H9 (cell line): ENCODE measurements at regions not wholly inside any gene's neighbourhood (a gene's known extent, or its start where the extent isn't known, plus 50 kb on each side); places are given as distances from the start of the nearest gene placed in this dataset.

Experiments
- DNase-seq: peaks from one replicate; pipeline ENCODE4 v3.0.0-alpha.2; 2017
- H2AFZ ChIP-seq: one replicate; pipeline ENCODE4 v1.6.1; 2013; ENCODE audit warnings: mild to moderate bottlenecking, low read length, control low read depth, moderate library complexity
- H2AK5ac ChIP-seq: 2 replicates; pipeline ENCODE4 v1.6.1; 2013; ENCODE audit warnings: low read length, control low read depth, mixed read lengths; ENCODE audit not compliant: insufficient read length
- H2BK120ac ChIP-seq: one replicate; pipeline ENCODE4 v1.6.1; 2013; ENCODE audit warnings: low read depth, mild to moderate bottlenecking, low read length, control low read depth, inconsistent platforms; ENCODE audit not compliant: poor library complexity, severe bottlenecking
- H2BK12ac ChIP-seq: 2 replicates; pipeline ENCODE4 v1.6.1; 2013; ENCODE audit warnings: low read length, control low read depth, mixed read lengths, low read depth; ENCODE audit not compliant: insufficient read length
- H2BK15ac ChIP-seq: 2 replicates; pipeline ENCODE4 v1.6.1; 2013; ENCODE audit warnings: low read depth, low read length, control low read depth
- H2BK20ac ChIP-seq: one replicate; pipeline ENCODE4 v1.6.1; 2013; ENCODE audit warnings: low read depth, mild to moderate bottlenecking, low read length, control low read depth, inconsistent platforms; ENCODE audit not compliant: poor library complexity, severe bottlenecking
- H2BK5ac ChIP-seq: 2 replicates; pipeline ENCODE4 v1.6.1; 2013; ENCODE audit warnings: low read length, control low read depth, mixed read lengths; ENCODE audit not compliant: insufficient read length
- H3K14ac ChIP-seq: 2 replicates; pipeline ENCODE4 v1.6.1; 2013; ENCODE audit warnings: low read length, control low read depth; ENCODE audit not compliant: insufficient read depth
- H3K18ac ChIP-seq: 2 replicates; pipeline ENCODE4 v1.6.1; 2013; ENCODE audit warnings: low read depth, mild to moderate bottlenecking, mixed read lengths, low read length, control low read depth; ENCODE audit not compliant: insufficient read length
- H3K23ac ChIP-seq: 2 replicates; pipeline ENCODE4 v1.6.1; 2013; ENCODE audit warnings: low read length, control low read depth, mixed read lengths, low read depth; ENCODE audit not compliant: insufficient read length
- H3K23me2 ChIP-seq: 2 replicates; pipeline ENCODE4 v1.6.1; 2013; ENCODE audit warnings: low read depth, mild to moderate bottlenecking, mixed read lengths, low read length, control low read depth; ENCODE audit not compliant: insufficient read length, poor library complexity, severe bottlenecking
- H3K27ac ChIP-seq: 2 replicates; pipeline ENCODE4 v1.5.1; 2013; ENCODE audit warnings: low read length, control low read depth, mixed read lengths, low read depth; ENCODE audit not compliant: insufficient read length
- H3K27me3 ChIP-seq: 2 replicates; pipeline ENCODE4 v1.6.1; 2013; ENCODE audit warnings: low read length, control low read depth, inconsistent platforms; ENCODE audit not compliant: insufficient read depth
- H3K4ac ChIP-seq: 2 replicates; pipeline ENCODE4 v1.6.1; 2013; ENCODE audit warnings: low read depth, mild to moderate bottlenecking, control low read depth, inconsistent platforms, low read length, moderate library complexity
- H3K4me1 ChIP-seq: 2 replicates; pipeline ENCODE4 v1.6.1; 2013; ENCODE audit warnings: low read length, control low read depth, inconsistent platforms; ENCODE audit not compliant: insufficient read depth
- H3K4me2 ChIP-seq: 2 replicates; pipeline ENCODE4 v1.6.1; 2013; ENCODE audit warnings: low read length, control low read depth, mixed read lengths; ENCODE audit not compliant: insufficient read length, insufficient read depth
- H3K56ac ChIP-seq: 2 replicates; pipeline ENCODE4 v1.6.1; 2013; ENCODE audit warnings: low read depth, mild to moderate bottlenecking, mixed read lengths, low read length, control low read depth; ENCODE audit not compliant: insufficient read length
- H3K79me1 ChIP-seq: 2 replicates; pipeline ENCODE4 v1.6.1; 2013; ENCODE audit warnings: low read depth, mild to moderate bottlenecking, moderate library complexity, low read length, control low read depth, inconsistent platforms; ENCODE audit not compliant: insufficient read depth, poor library complexity, severe bottlenecking
- H3K79me2 ChIP-seq: 2 replicates; pipeline ENCODE4 v1.6.1; 2013; ENCODE audit warnings: low read length, control low read depth, inconsistent platforms; ENCODE audit not compliant: insufficient read depth
- H3K9ac ChIP-seq: 2 replicates; pipeline ENCODE4 v1.6.1; 2013; ENCODE audit warnings: low read length, control low read depth, mixed read lengths; ENCODE audit not compliant: insufficient read length; ENCODE audit errors: extremely low read depth
- H3K9me3 ChIP-seq: one replicate; pipeline ENCODE4 v1.6.1; 2013; ENCODE audit warnings: low read depth, low read length, inconsistent platforms; ENCODE audit not compliant: control insufficient read depth
- H3T11ph ChIP-seq: one replicate; pipeline ENCODE4 v1.6.1; 2013; ENCODE audit warnings: mild to moderate bottlenecking, low read length, control low read depth, inconsistent platforms
- H4K20me1 ChIP-seq: one replicate; pipeline ENCODE4 v1.6.1; 2013; ENCODE audit not compliant: control insufficient read depth, insufficient read length, insufficient read depth
- H4K5ac ChIP-seq: 2 replicates; pipeline ENCODE4 v1.6.1; 2013; ENCODE audit warnings: low read depth, mild to moderate bottlenecking, mixed read lengths, low read length, control low read depth; ENCODE audit not compliant: insufficient read length
- H4K8ac ChIP-seq: replicated peaks from 2 replicates; pipeline ENCODE4 v1.6.1; 2013; ENCODE audit warnings: low read length, control low read depth, mixed read lengths, low read depth; ENCODE audit not compliant: insufficient read length
- H4K91ac ChIP-seq: 2 replicates; pipeline ENCODE4 v1.6.1; 2013; ENCODE audit warnings: low read depth, mild to moderate bottlenecking, moderate library complexity, mixed read lengths, low read length, control low read depth; ENCODE audit not compliant: insufficient read length
- H3K27ac Mint-ChIP-seq, 3 experiments: 2 replicates in 2 of 3; 3 replicates in 1 of 3; pipeline ENCODE4 v1.8.0; 2020 to 2021; ENCODE audit warnings: mixed read lengths in 3 of 3, mild to moderate bottlenecking in 1 of 3, moderate library complexity in 1 of 3
- H3K27me3 Mint-ChIP-seq: 2 replicates; pipeline ENCODE4 v1.8.0; 2021; ENCODE audit warnings: low read depth, mild to moderate bottlenecking, moderate library complexity, mixed read lengths
- H3K36me3 Mint-ChIP-seq, 3 experiments: 2 replicates in 2 of 3; 3 replicates in 1 of 3; pipeline ENCODE4 v1.8.0; 2020 to 2021; ENCODE audit warnings: low read depth in 3 of 3, mixed read lengths in 3 of 3; ENCODE audit not compliant: insufficient read depth in 1 of 3
- H3K4me1 Mint-ChIP-seq, 2 experiments: 2 replicates each; pipeline ENCODE4 v1.8.0; 2020; ENCODE audit warnings: mixed read lengths in 2 of 2
- H3K4me3 Mint-ChIP-seq, 2 experiments: 2 replicates in 1 of 2; 3 replicates in 1 of 2; pipeline ENCODE4 v1.8.0; 2020 to 2021; ENCODE audit warnings: mild to moderate bottlenecking in 2 of 2, mixed read lengths in 2 of 2, moderate library complexity in 1 of 2
- H3K9me3 Mint-ChIP-seq, 2 experiments: 2 replicates in 1 of 2; 3 replicates in 1 of 2; pipeline ENCODE4 v1.8.0; 2020; ENCODE audit warnings: mild to moderate bottlenecking in 2 of 2, mixed read lengths in 2 of 2, moderate library complexity in 1 of 2
- CTCF ChIP-seq: fragments of 200-600 bp; sonication (generic); conservative IDR thresholded peaks from 3 replicates; pipeline ENCODE4 v1.8.0; 2021; ENCODE audit warnings: antibody characterized with exemption, mild to moderate bottlenecking
- WGBS: extraction: QIAGEN DNeasy Blood & Tissue Kit; methylation state at CpG from one replicate; pipeline ENCODE4 v1.1.7; 2013; ENCODE audit warnings: missing lambda C conversion rate, low lambda C conversion rate, mixed read lengths; ENCODE audit not compliant: insufficient read length; ENCODE audit errors: extremely low coverage; 5-methylcytosine and 5-hydroxymethylcytosine counted together

DNA sequence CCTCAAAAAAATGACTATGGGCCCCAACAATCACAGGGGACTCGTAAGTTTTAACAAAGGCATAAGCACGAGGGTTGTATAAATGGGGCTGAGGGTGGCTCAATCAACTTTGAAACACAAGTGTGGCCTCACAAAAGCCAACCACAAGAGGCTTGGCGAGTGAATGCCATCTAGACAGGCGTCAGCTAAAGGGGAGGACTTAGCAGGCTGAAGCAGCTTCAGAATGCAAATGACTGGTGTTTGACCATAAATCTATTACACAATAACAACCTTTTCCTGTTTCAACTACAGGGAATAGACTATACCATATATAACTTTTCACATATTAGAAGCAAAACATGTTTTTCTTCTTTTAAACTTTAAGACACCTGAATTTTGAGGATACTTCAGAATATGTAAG, 777.9 kb downstream of the FSCB start:
- H3K27ac Mint-ChIP-seq, result no peak overlapping the region
- H3K27me3 Mint-ChIP-seq, result no peaks in the 10 kb centered on the region
- H3K56ac ChIP-seq, result no peak overlapping the region
- no peaks in the 10 kb centered on the region for H3K9me3 Mint-ChIP-seq
- H2BK15ac ChIP-seq, result no peak overlapping the region
- no peak overlapping the region for H3T11ph ChIP-seq
- no peak overlapping the region for H3K14ac ChIP-seq
- H2AK5ac ChIP-seq, result no peak overlapping the region
- no peak overlapping the region for H3K23ac ChIP-seq
- WGBS, result no CpG with 5 or more reads among the region's 4 CpGs
- H3K23me2 ChIP-seq, result no peaks in the 10 kb centered on the region
- no peaks in the 10 kb centered on the region for H3K4me1 ChIP-seq
- H4K8ac ChIP-seq, result no peak overlapping the region
- no peak overlapping the region for H3K4ac ChIP-seq
- H3K18ac ChIP-seq, result no peak overlapping the region
- no peak overlapping the region for H2BK120ac ChIP-seq
- H3K4me1 Mint-ChIP-seq, result 0 out of 4 replicates have a peak, but pooled peaks cover 0 to 10% of the 10 kb centered on the region in 2 experiments
- H2BK12ac ChIP-seq, result no peak overlapping the region
- H4K5ac ChIP-seq, result no peak overlapping the region
- DNase-seq, result no peak
- H2BK5ac ChIP-seq, result no peak overlapping the region
- no peak overlapping the region for H3K4me2 ChIP-seq
- no peak for TF ChIP-seq CTCF
- H3K79me2 ChIP-seq, result no peaks in the 10 kb centered on the region
- no peak overlapping the region for H3K4me3 Mint-ChIP-seq
- no peak overlapping the region for H3K27ac ChIP-seq
- no peaks in the 10 kb centered on the region for H4K20me1 ChIP-seq
- H2AFZ ChIP-seq, result no peak overlapping the region
- H4K91ac ChIP-seq, result no peak overlapping the region
- H3K9ac ChIP-seq, result no peak overlapping the region
- no peak overlapping the region for H2BK20ac ChIP-seq
- H3K79me1 ChIP-seq, result no peaks in the 10 kb centered on the region
- H3K36me3 Mint-ChIP-seq, result no peaks in the 10 kb centered on the region
- H3K9me3 ChIP-seq, result no peaks in the 10 kb centered on the region
- H3K27me3 ChIP-seq, result no peaks in the 10 kb centered on the region
